GM18873 (cell line): ENCODE measurements at regions not wholly inside any gene's neighbourhood (a gene's known extent, or its start where the extent isn't known, plus 50 kb on each side); places are given as distances from the start of the nearest gene placed in this dataset.
"Not testable (repeated sequence)": the region's sequence is repeated elsewhere in the genome, so short reads cannot be mapped to it uniquely, and the experiment has no call there.

Experiments
- ATAC-seq: cut with Tn5 transposase; IDR thresholded peaks from one replicate; pipeline ENCODE4 v1.9.1; 2021; ENCODE audit warnings: mild to moderate bottlenecking, moderate library complexity, moderate number of reproducible peaks; ENCODE audit not compliant: unreplicated experiment, low FRiP score

DNA sequence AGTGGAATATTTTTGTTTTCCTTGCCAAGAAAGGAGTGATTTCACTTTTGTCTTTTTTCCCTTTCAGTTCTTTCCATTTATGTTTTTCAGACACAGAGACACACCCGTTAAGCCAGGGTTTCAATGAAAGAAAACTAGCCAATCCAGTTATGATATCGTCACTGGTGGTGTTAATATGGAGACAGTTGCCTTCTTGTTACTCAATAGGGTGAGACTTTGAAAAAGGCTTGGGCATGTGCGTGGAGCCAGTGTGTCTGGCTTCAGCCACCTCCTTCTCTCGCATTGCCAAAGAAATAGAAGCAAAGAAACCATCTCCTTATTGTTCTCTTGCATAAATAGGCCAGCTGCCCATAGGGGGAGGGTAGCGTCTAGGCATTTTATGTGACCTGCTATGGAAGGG is 84.1 kb upstream of the DLX6 start:
- no peak for ATAC-seq

- no peak for ATAC-seq
These were observed 83.6 kb upstream of the DLX6 start for GRCh38 chr7:96921771-96922170.

DNA sequence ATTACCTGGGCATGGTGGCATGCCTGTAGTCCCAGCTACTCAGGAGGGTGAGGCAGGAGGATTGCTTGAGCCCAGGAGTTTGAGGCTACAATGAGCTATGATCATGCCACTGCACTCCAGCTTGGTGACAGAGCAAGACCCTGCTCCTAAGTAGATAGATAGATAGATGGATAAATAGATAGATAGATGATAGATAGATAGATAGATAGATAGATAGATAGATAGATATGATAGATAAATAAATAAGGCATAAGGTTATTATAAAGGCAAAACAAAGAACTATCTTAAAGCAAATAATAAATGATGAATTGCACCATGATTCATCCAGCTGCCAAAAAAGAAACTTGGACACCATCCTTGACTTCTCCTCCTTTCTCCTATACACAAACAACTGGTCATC is 82.0 kb upstream of the DLX6 start:
- ATAC-seq, result not testable (repeated sequence)

GRCh38 chr7:96927131-96927530 is 78.2 kb upstream of the DLX6 start:
- ATAC-seq, result no peak

DNA sequence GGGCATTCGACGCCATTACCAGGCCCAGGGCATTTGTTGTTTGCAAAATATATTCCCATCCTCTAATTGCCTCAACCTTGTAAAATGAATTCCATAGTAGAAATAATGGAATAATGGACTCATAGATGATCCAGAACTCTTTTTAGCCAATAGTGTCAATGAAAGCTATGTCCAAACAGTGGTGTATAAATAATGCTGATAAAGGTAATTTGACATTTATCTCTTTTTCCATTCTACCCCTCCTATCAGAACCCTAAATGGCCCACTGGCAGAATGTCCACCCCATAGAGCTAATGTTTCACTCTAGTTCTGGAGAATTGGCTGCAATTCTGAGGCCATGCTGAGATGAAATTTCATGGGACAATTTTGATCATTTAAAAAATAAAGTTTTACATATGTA is 76.4 kb upstream of the DLX6 start:
- ATAC-seq, result no peak

DNA sequence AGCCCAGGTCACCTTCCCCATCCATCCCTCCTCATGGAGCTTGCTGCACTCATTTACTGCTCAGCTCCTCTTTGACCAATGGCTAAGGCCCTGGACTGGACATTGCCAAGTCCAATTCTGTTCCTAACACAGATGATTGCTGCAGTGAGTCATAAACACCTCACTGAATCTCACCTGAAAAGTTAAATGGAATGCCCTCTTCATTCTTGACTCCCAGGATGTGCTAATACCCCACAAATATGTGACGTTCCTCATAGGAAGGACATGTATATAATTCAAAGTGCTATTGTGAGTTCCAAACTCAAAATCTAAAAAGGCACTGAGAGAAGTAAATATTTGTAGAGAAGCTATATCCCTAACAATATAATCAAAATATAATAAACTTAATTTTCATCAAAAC is 73.5 kb upstream of the DLX6 start:
- ATAC-seq, result no peak

DNA sequence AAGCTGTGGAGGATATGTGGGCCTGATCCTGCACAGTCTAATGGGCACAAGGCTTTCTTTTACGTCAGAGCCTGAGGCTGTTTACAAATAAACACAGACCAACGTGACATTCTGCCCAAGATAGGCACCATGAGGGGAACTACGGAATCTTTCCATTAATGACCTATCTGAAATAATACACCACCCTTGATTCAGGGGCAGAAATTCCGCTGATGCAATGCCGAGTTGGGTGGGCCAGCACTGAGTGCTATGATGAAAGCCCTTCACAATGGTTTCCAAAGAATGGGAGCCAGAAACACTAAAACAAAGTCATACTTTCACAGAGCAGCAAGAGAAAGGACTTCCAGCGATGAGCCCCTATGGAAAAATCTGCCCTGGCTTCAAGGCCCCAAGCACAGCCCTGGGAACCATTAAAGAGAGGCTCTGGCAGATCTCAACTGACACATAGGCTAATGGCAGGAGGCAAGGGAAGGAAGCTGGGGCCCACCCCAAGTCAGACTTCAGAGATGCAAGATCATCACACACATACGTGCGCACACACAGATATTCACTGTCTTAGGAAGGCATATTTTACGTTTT is 72.2 kb upstream of the DLX6 start:
- ATAC-seq, result no peak

DNA sequence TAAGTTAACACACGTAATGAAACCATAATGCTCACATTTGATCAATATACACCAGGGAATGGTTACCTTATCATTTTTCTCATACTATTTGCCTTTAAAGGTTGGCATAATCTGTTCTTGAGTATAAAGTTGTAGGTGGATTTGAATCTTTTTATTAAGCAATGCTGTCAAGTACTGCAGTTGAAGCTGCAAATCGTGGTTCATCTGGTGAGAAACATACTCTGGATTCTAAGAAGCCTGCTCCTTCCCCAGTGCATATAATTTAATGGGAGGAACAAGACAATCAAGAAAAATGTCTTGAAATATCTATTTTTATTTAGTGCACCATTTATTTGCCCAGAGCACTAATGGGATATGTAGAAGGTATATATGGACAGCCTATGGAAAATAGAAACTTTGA is 68.7 kb upstream of the DLX6 start:
- no peak for ATAC-seq

DNA sequence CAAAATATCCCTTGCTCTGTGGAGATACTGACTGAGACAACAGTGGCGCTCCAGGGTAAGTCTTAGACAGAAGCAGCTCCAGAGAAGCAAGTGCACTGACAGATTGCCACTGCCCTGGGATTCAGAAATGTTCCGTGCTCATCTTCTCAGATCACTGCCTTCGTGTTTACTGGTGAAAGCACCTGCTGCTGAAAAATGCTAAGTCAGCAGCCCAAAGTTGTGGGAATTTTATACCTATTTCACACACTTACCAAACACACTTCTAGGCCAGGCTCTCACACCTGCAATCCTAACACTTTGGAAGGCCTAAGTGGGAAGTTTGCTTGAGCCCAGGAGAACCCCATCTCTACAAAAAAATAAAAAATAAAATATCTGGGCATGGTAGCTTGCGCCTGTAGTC is 63.2 kb upstream of the DLX6 start:
- ATAC-seq, result no peak

DNA sequence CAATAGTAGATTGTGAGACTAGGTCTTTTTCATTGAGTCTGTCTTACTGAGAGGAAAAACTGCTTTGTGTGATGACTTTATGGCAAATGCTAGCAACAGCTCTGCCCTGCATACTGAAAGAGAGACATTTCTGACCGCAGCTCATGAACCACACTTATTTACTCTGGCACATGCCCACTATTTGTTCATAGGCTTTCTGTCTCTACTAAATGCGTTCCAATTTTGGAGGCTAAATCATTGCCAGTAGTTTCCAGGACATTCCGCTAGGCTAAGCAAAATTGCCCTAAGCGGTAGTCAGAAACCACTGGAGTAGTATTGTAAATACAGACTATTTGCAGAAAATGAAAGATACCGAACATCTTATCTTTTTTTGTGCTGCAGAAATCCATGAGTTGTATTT is 55.6 kb upstream of the DLX6 start:
- ATAC-seq, result no peak

- ATAC-seq, result no peak
These were observed 52.4 kb upstream of the DLX6 start for GRCh38 chr7:96952974-96953391.

- no peak for ATAC-seq
These were observed 51.5 kb upstream of the DLX6 start for GRCh38 chr7:96953676-96954513.
